ENCODE measurements at regions not wholly inside any gene's neighbourhood (a gene's known extent, or its start where the extent isn't known, plus 50 kb on each side); places are given as distances from the start of the nearest gene placed in this dataset.

- no peaks in the 10 kb centered on the region for H3K4me1 ChIP-seq
- no peak for ATAC-seq
- H3K27ac ChIP-seq, result no peak overlapping the region
- no peak for DNase-seq
- H3K27me3 ChIP-seq, result no peaks in the 10 kb centered on the region
- H3K9me3 ChIP-seq, result no peaks in the 10 kb centered on the region
- H3K36me3 ChIP-seq, result no peaks in the 10 kb centered on the region
- in situ Hi-C loops (cut with MboI; ENCODE audit: low sequenced_read_pairs in 4 of 4), result no loop called here
- no peak overlapping the region for H3K4me3 ChIP-seq
- intact Hi-C loops (cut with DNase I; ENCODE audit: low total_unique reads), result no loop called here
- TF ChIP-seq POLR2A (IDR thresholded peaks at IDR 0.05), result no peak
- TF ChIP-seq, protein P1, sequence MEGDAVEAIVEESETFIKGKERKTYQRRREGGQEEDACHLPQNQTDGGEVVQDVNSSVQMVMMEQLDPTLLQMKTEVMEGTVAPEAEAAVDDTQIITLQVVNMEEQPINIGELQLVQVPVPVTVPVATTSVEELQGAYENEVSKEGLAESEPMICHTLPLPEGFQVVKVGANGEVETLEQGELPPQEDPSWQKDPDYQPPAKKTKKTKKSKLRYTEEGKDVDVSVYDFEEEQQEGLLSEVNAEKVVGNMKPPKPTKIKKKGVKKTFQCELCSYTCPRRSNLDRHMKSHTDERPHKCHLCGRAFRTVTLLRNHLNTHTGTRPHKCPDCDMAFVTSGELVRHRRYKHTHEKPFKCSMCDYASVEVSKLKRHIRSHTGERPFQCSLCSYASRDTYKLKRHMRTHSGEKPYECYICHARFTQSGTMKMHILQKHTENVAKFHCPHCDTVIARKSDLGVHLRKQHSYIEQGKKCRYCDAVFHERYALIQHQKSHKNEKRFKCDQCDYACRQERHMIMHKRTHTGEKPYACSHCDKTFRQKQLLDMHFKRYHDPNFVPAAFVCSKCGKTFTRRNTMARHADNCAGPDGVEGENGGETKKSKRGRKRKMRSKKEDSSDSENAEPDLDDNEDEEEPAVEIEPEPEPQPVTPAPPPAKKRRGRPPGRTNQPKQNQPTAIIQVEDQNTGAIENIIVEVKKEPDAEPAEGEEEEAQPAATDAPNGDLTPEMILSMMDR (IDR thresholded peaks at IDR 0.05 in 4 of 5, conservative IDR thresholded peaks at IDR 0.05 in 1 of 5), result no peak
Observed at GRCh38 chr5:113937301-113937700, 423.8 kb downstream of the YTHDC2 start.

DNA sequence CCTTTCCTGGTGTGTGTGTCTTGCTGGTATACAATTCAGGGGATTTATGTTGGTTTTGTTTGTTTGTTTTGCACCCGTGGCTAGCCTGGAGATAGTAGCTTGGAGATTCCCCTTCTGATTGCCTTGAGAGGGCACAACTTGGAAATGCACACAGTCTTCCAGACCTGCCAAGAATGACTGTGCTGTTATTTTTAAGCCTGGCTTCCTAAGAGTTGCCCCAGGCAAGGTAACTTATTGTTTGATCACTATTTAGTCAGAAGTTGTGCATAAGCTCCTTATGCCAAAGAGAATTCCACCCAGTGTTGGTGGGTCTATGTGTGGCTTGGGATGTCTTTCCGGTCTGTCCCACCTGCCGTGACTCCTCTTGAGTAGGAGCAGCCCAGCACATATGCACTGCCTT lies 421.9 kb upstream of the KCNN2 start:
- DNase-seq (no peak), ATAC-seq (no peak)
- Histone ChIP-seq H3K27me3 (no peaks in the 10 kb centered on the region), H3K4me3 (no peak overlapping the region), H3K27ac (no peak overlapping the region), H3K9me3 (no peaks in the 10 kb centered on the region), H3K36me3 (no peaks in the 10 kb centered on the region), H3K4me1 (no peaks in the 10 kb centered on the region)
- in situ Hi-C loops (cut with MboI; ENCODE audit: low sequenced_read_pairs in 4 of 4) (no loop called here), intact Hi-C loops (cut with DNase I; ENCODE audit: low total_unique reads) (no loop called here)
- TF ChIP-seq, protein P1 (IDR thresholded peaks at IDR 0.05 in 4 of 5, conservative IDR thresholded peaks at IDR 0.05 in 1 of 5), result no peak
- TF ChIP-seq POLR2A (IDR thresholded peaks at IDR 0.05), result no peak

- DNase-seq, result no peak
- no peak overlapping the region for H3K27ac ChIP-seq
- H3K4me3 ChIP-seq, result no peak overlapping the region
- in situ Hi-C loops (cut with MboI; ENCODE audit: low sequenced_read_pairs in 4 of 4) (no loop called here), intact Hi-C loops (cut with DNase I; ENCODE audit: low total_unique reads) (no loop called here)
- ATAC-seq, result no peak
- H3K36me3 ChIP-seq, result no peaks in the 10 kb centered on the region
- H3K9me3 ChIP-seq, result no peaks in the 10 kb centered on the region
- TF ChIP-seq, protein P1 (IDR thresholded peaks at IDR 0.05 in 4 of 5, conservative IDR thresholded peaks at IDR 0.05 in 1 of 5), result no peak
- no peak for TF ChIP-seq POLR2A (IDR thresholded peaks at IDR 0.05)
- no peaks in the 10 kb centered on the region for H3K27me3 ChIP-seq
- H3K4me1 ChIP-seq, result no peaks in the 10 kb centered on the region
Observed at GRCh38 chr5:113950186-113950585, 411.7 kb upstream of the KCNN2 start.

- Histone ChIP-seq H3K27me3 (no peaks in the 10 kb centered on the region), H3K4me3 (no peak overlapping the region), H3K27ac (no peak overlapping the region), H3K9me3 (no peaks in the 10 kb centered on the region), H3K4me1 (no peaks in the 10 kb centered on the region), H3K36me3 (no peaks in the 10 kb centered on the region)
- no peak for ATAC-seq
- DNase-seq, result no peak
- intact Hi-C loops (cut with DNase I; ENCODE audit: low total_unique reads), result no loop called here
- TF ChIP-seq, protein P1 (IDR thresholded peaks at IDR 0.05 in 4 of 5, conservative IDR thresholded peaks at IDR 0.05 in 1 of 5), result no peak
- TF ChIP-seq POLR2A (IDR thresholded peaks at IDR 0.05), result no peak
- in situ Hi-C loops (cut with MboI; ENCODE audit: low sequenced_read_pairs in 4 of 4), result no loop called here
Observed at GRCh38 chr5:113965225-113965624, 396.6 kb upstream of the KCNN2 start.

DNA sequence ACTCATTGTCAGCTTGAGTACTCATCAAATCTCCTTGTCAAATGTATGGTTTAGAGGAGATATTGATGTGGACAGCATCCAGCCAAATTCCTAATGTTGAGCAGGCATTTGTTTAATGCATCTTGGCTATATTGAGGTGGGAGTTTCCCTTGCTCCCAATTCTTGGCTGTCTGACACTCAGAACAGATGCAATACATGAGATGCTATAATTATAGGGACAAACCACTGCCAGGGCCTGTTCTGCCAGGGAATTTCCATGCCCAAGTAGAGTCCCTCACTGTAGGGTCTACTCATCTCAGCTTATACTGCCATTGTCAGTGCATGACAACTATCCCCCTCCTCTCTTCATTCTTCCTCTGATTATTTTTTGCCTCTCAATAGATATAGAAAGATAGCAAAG lies 392.0 kb upstream of the KCNN2 start:
- TF ChIP-seq, protein P1 (IDR thresholded peaks at IDR 0.05 in 4 of 5, conservative IDR thresholded peaks at IDR 0.05 in 1 of 5), result no peak
- TF ChIP-seq POLR2A (IDR thresholded peaks at IDR 0.05), result no peak
- H3K4me3 ChIP-seq, result no peak overlapping the region
- H3K27me3 ChIP-seq, result no peaks in the 10 kb centered on the region
- in situ Hi-C loops (cut with MboI; ENCODE audit: low sequenced_read_pairs in 4 of 4), result no loop called here
- intact Hi-C loops (cut with DNase I; ENCODE audit: low total_unique reads), result no loop called here
- H3K36me3 ChIP-seq, result no peaks in the 10 kb centered on the region
- no peak overlapping the region for H3K27ac ChIP-seq
- DNase-seq (no peak), ATAC-seq (no peak)
- H3K9me3 ChIP-seq, result no peaks in the 10 kb centered on the region
- H3K4me1 ChIP-seq, result no peaks in the 10 kb centered on the region
